Large intestine (tissue), 3 donors: ENCODE measurements at regions not wholly inside any gene's neighbourhood (a gene's known extent, or its start where the extent isn't known, plus 50 kb on each side); places are given as distances from the start of the nearest gene placed in this dataset.
A peak's percentile ranks its signal among the peaks of the same experiment; 100 is the strongest.
"Not testable (repeated sequence)": the region's sequence is repeated elsewhere in the genome, so short reads cannot be mapped to it uniquely, and the experiment has no call there.

ENCODE experiments used
- DNase-seq, 2 donors: peaks; one replicate each; pipeline versions ENCODE4 v3.0.0 to v3.0.0-alpha.2; 2013
- H3K27ac ChIP-seq: one replicate; pipeline ENCODE4 v1.5.1; 2013; ENCODE audit warnings: low read length
- H3K27me3 ChIP-seq: 2 replicates; pipeline ENCODE4 v1.6.1; 2013; ENCODE audit warnings: low read length; ENCODE audit not compliant: control insufficient read depth, insufficient read depth
- H3K36me3 ChIP-seq: 2 replicates; pipeline ENCODE4 v1.6.1; 2013; ENCODE audit warnings: low read length; ENCODE audit not compliant: control insufficient read depth, insufficient read depth
- H3K4me1 ChIP-seq: one replicate; pipeline ENCODE4 v1.6.1; 2013; ENCODE audit warnings: low read length; ENCODE audit not compliant: control insufficient read depth, insufficient read depth
- H3K4me3 ChIP-seq: one replicate; pipeline ENCODE4 v1.5.1; 2013; ENCODE audit warnings: low read length
- H3K9me3 ChIP-seq: one replicate; pipeline ENCODE4 v1.6.1; 2013; ENCODE audit warnings: mild to moderate bottlenecking, low read depth, low read length, moderate library complexity; ENCODE audit not compliant: control insufficient read depth
- WGBS: methylation state at CpG from one replicate; pipeline ENCODE4 v1.1.5; 2013; ENCODE audit warnings: low lambda C conversion rate; ENCODE audit not compliant: insufficient coverage; 5-methylcytosine and 5-hydroxymethylcytosine counted together

- WGBS = 69% methylated on average over 3 of the region's 5 CpGs
- no peak for DNase-seq
- H3K27ac ChIP-seq = no peak overlapping the region
Observed at GRCh38 chr3:567488-568185, 371.1 kb downstream of the CHL1 start.

GRCh38 chr3:579529-579928 is 383.0 kb downstream of the CHL1 start:
- not testable (repeated sequence) for H3K27me3 ChIP-seq, H3K36me3 ChIP-seq, H3K9me3 ChIP-seq, H3K4me3 ChIP-seq, DNase-seq, H3K4me1 ChIP-seq, H3K27ac ChIP-seq
- WGBS = no CpG with 5 or more reads among the region's 2 CpGs

More at GRCh38 chr3:567488-568185, 371.1 kb downstream of the CHL1 start:
- Histone ChIP-seq H3K4me3 (no peak overlapping the region), H3K4me1 (no peaks in the 10 kb centered on the region), H3K27me3 (no peaks in the 10 kb centered on the region), H3K36me3 (no peaks in the 10 kb centered on the region), H3K9me3 (no peaks in the 10 kb centered on the region)

GRCh38 chr3:589066-589465 is 392.5 kb downstream of the CHL1 start:
- H3K4me1 ChIP-seq, H3K4me3 ChIP-seq, DNase-seq, H3K36me3 ChIP-seq, H3K9me3 ChIP-seq, H3K27ac ChIP-seq, H3K27me3 ChIP-seq: not testable (repeated sequence)

- not testable (repeated sequence) for H3K4me1 ChIP-seq, H3K9me3 ChIP-seq, DNase-seq, H3K36me3 ChIP-seq, H3K27me3 ChIP-seq, H3K4me3 ChIP-seq, H3K27ac ChIP-seq
- whole genome bisulfite sequencing = no CpG with 5 or more reads among the region's 2 CpGs
Observed at GRCh38 chr3:597304-597703, 400.7 kb downstream of the CHL1 start.

GRCh38 chr3:597746-598145 is 401.2 kb downstream of the CHL1 start:
- no CpG with 5 or more reads among the region's 1 CpG for WGBS
- H3K27ac ChIP-seq, H3K4me3 ChIP-seq, H3K27me3 ChIP-seq, H3K36me3 ChIP-seq, H3K9me3 ChIP-seq, H3K4me1 ChIP-seq, DNase-seq: not testable (repeated sequence)

GRCh38 chr3:607480-607879 is 410.9 kb downstream of the CHL1 start:
- WGBS = no CpG with 5 or more reads among the region's 4 CpGs

GRCh38 chr3:621714-622113 is 425.2 kb downstream of the CHL1 start:
- Histone ChIP-seq H3K9me3 (no peaks in the 10 kb centered on the region), H3K36me3 (no peaks in the 10 kb centered on the region), H3K27me3 (no peaks in the 10 kb centered on the region), H3K4me1 (no peaks in the 10 kb centered on the region), H3K4me3 (no peak overlapping the region), H3K27ac (no peak overlapping the region)
- no peak for DNase-seq

More at GRCh38 chr3:607480-607879, 410.9 kb downstream of the CHL1 start:
- H3K27me3 ChIP-seq, H3K9me3 ChIP-seq, H3K27ac ChIP-seq, H3K36me3 ChIP-seq, H3K4me1 ChIP-seq, DNase-seq, H3K4me3 ChIP-seq: not testable (repeated sequence)

GRCh38 chr3:622314-622713 is 425.8 kb downstream of the CHL1 start:
- no peak overlapping the region for H3K4me3 ChIP-seq
- no peaks in the 10 kb centered on the region for H3K27me3 ChIP-seq
- 83% methylated on average over 1 of the region's 7 CpGs for WGBS
- no peaks in the 10 kb centered on the region for H3K36me3 ChIP-seq
- no peaks in the 10 kb centered on the region for H3K4me1 ChIP-seq
- no peak for DNase-seq
- H3K9me3 ChIP-seq = no peaks in the 10 kb centered on the region
- no peak overlapping the region for H3K27ac ChIP-seq

- 100% methylated on average over 3 of the region's 4 CpGs for WGBS
- H3K27ac ChIP-seq = no peak overlapping the region
- no peaks in the 10 kb centered on the region for H3K27me3 ChIP-seq
- H3K36me3 ChIP-seq = no peaks in the 10 kb centered on the region
- no peak for DNase-seq
- no peaks in the 10 kb centered on the region for H3K4me1 ChIP-seq
- H3K4me3 ChIP-seq = no peak overlapping the region
- H3K9me3 ChIP-seq = no peaks in the 10 kb centered on the region
Observed at GRCh38 chr3:623914-624545, 427.5 kb downstream of the CHL1 start.

- no peak overlapping the region for H3K4me3 ChIP-seq
- 62% methylated on average over 3 of the region's 10 CpGs for WGBS
Observed at GRCh38 chr3:632571-633170, 436.1 kb downstream of the CHL1 start.

GRCh38 chr3:634511-634910 is 437.9 kb downstream of the CHL1 start:
- Histone ChIP-seq H3K9me3 (no peaks in the 10 kb centered on the region), H3K36me3 (no peaks in the 10 kb centered on the region)
- DNase-seq = no peak

More at GRCh38 chr3:632571-633170, 436.1 kb downstream of the CHL1 start:
- no peaks in the 10 kb centered on the region for H3K36me3 ChIP-seq
- no peak overlapping the region for H3K27ac ChIP-seq
- DNase-seq = peak; percentile 24 to 47
- H3K9me3 ChIP-seq = no peaks in the 10 kb centered on the region
- no peaks in the 10 kb centered on the region for H3K27me3 ChIP-seq
- H3K4me1 ChIP-seq = no peaks in the 10 kb centered on the region

More at GRCh38 chr3:634511-634910, 437.9 kb downstream of the CHL1 start:
- H3K27ac ChIP-seq = no peak overlapping the region
- no peak overlapping the region for H3K4me3 ChIP-seq
- no peaks in the 10 kb centered on the region for H3K27me3 ChIP-seq
- H3K4me1 ChIP-seq = no peaks in the 10 kb centered on the region
